ENCODE measurements at regions not wholly inside any gene's neighbourhood (a gene's known extent, or its start where the extent isn't known, plus 50 kb on each side); places are given as distances from the start of the nearest gene placed in this dataset.

GRCh38 chr10:109740436-109740835 lies 182.9 kb downstream of the XPNPEP1 start:
- no peak overlapping the region for H3K9ac ChIP-seq (ENCODE audit: low read length)
- H3K79me2 ChIP-seq (replicated peaks; ENCODE audit: insufficient read depth, low read length): no peaks in the 10 kb centered on the region
- no peak overlapping the region for H2AFZ ChIP-seq (ENCODE audit: low read depth, low read length)
- H3K9me3 ChIP-seq (ENCODE audit: low read length): no peaks in the 10 kb centered on the region
- H3F3A ChIP-seq (ENCODE audit: insufficient read depth, low read length, poor library complexity, severe bottlenecking): no peaks in the 10 kb centered on the region
- no peak overlapping the region for H3K4me2 ChIP-seq (ENCODE audit: low read length)
- no peak overlapping the region for H3K4me3 ChIP-seq (ENCODE audit: low read length)
- H3K36me3 ChIP-seq (ENCODE audit: insufficient read depth, low read length): no peaks in the 10 kb centered on the region
- no peaks in the 10 kb centered on the region for H4K20me1 ChIP-seq (ENCODE audit: insufficient read depth)
- no peaks in the 10 kb centered on the region for H3K9me2 ChIP-seq (ENCODE audit: insufficient read depth, low read length)
- no peaks in the 10 kb centered on the region for H3K27me3 ChIP-seq (ENCODE audit: insufficient read depth, low read depth, low read length)
- TF ChIP-seq TAF1 (IDR thresholded peaks at IDR 0.05; ENCODE audit: low read depth) (no peak), RAD21 (conservative IDR thresholded peaks at IDR 0.05) (no peak), REST (IDR thresholded peaks at IDR 0.05; ENCODE audit: borderline replicate concordance) (no peak), SMC3 (conservative IDR thresholded peaks at IDR 0.05; ENCODE audit: poor library complexity) (no peak), MXI1 (conservative IDR thresholded peaks at IDR 0.05; ENCODE audit: poor library complexity, severe bottlenecking) (no peak), EZH2 (IDR thresholded peaks at IDR 0.05; ENCODE audit: borderline replicate concordance, insufficient read depth, low read length, poor library complexity, severe bottlenecking) (no peak)
- H3K27ac ChIP-seq (ENCODE audit: low read length): no peak overlapping the region

- Histone ChIP-seq H3K27me3 (ENCODE audit: insufficient read depth, low read depth, low read length) (no peaks in the 10 kb centered on the region), H2AFZ (ENCODE audit: low read depth, low read length) (no peak overlapping the region), H3K4me3 (ENCODE audit: low read length) (no peak overlapping the region), H3K36me3 (ENCODE audit: insufficient read depth, low read length) (no peaks in the 10 kb centered on the region), H4K20me1 (ENCODE audit: insufficient read depth) (no peaks in the 10 kb centered on the region), H3K4me2 (ENCODE audit: low read length) (no peak overlapping the region), H3F3A (ENCODE audit: insufficient read depth, low read length, poor library complexity, severe bottlenecking) (no peaks in the 10 kb centered on the region), H3K27ac (ENCODE audit: low read length) (no peak overlapping the region), H3K9me3 (ENCODE audit: low read length) (no peaks in the 10 kb centered on the region), H3K79me2 (replicated peaks; ENCODE audit: insufficient read depth, low read length) (no peaks in the 10 kb centered on the region), H3K9ac (ENCODE audit: low read length) (no peak overlapping the region), H3K9me2 (ENCODE audit: insufficient read depth, low read length) (no peaks in the 10 kb centered on the region)
- no peak for TF ChIP-seq POLR2AphosphoS5 (IDR thresholded peaks at IDR 0.05)
- no peak for TF ChIP-seq MXI1 (conservative IDR thresholded peaks at IDR 0.05; ENCODE audit: poor library complexity, severe bottlenecking)
- TF ChIP-seq SMC3 (conservative IDR thresholded peaks at IDR 0.05; ENCODE audit: poor library complexity): no peak
- no peak for TF ChIP-seq TAF1 (IDR thresholded peaks at IDR 0.05; ENCODE audit: low read depth)
- no peak for TF ChIP-seq CTCF (IDR thresholded peaks at IDR 0.05; ENCODE audit: poor library complexity, severe bottlenecking)
- TF ChIP-seq EP300 (conservative IDR thresholded peaks at IDR 0.05; ENCODE audit: poor library complexity, severe bottlenecking): no peak
- TF ChIP-seq RAD21 (conservative IDR thresholded peaks at IDR 0.05): no peak
- TF ChIP-seq REST (IDR thresholded peaks at IDR 0.05; ENCODE audit: borderline replicate concordance): no peak
- no peak for TF ChIP-seq EZH2 (IDR thresholded peaks at IDR 0.05; ENCODE audit: borderline replicate concordance, insufficient read depth, low read length, poor library complexity, severe bottlenecking)
Observed at GRCh38 chr10:109737626-109738025, 185.7 kb downstream of the XPNPEP1 start.
